HG03575 (cell line): ENCODE measurements at regions not wholly inside any gene's neighbourhood (a gene's known extent, or its start where the extent isn't known, plus 50 kb on each side); places are given as distances from the start of the nearest gene placed in this dataset.

Experiments used
- ATAC-seq: cut with Tn5 transposase; IDR thresholded peaks from one replicate; pipeline ENCODE4 v1.9.1; 2021; ENCODE audit not compliant: unreplicated experiment, insufficient number of reproducible peaks, low FRiP score; ENCODE audit errors: extremely low read depth

- ATAC-seq = no peak
Observed at GRCh38 chr13:31853643-31854326, 114.5 kb downstream of the RXFP2 start.

GRCh38 chr13:31859571-31859970 is 120.2 kb downstream of the RXFP2 start:
- ATAC-seq = no peak

- no peak for ATAC-seq
Observed at GRCh38 chr13:31860002-31860401, 120.7 kb downstream of the RXFP2 start.

- ATAC-seq = no peak
Observed at GRCh38 chr13:31862828-31863227, 123.5 kb downstream of the RXFP2 start.

DNA sequence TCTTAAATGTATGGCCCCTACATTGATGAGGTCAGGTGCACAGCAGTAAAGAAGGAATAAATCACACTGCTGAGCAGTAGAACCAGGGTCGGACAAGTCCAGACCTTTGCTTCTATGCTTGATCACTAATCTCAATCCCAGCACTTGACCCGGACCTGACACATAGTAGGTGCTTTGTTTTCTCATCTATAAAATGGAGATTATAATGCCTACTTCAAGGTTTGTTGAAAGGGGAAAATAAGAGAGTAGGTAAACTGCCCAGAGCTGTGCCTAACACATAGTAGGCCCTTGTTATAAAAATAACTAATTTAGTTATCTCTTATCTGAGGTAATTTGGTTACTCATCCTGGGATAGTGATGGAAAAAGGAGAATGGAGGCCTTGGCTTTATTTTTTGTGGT is 125.0 kb downstream of the RXFP2 start:
- ATAC-seq = no peak

- no peak for ATAC-seq
Observed at GRCh38 chr13:31866099-31866498, 126.8 kb downstream of the RXFP2 start.

DNA sequence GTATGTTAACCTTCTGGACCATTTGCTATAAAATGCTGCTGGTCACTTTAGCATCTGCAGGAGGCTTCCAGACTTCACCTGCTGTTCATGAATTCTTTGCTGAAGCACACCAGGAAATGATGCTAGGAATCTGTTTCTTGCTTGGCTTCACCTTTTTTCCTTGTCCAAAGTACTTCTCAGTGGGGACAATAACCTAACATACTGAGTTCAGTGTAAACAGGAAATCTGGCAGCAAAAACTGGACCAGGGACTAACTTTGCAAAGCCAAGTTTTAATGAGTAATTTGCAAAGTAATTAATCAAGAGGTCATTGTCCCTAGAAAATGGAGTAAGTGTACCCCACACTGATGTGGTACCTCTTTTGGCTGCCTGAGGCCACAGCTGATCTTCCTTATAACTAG is 128.4 kb downstream of the RXFP2 start:
- ATAC-seq = no peak

- no peak for ATAC-seq
Observed at GRCh38 chr13:31869582-31869981, 130.3 kb downstream of the RXFP2 start.

DNA sequence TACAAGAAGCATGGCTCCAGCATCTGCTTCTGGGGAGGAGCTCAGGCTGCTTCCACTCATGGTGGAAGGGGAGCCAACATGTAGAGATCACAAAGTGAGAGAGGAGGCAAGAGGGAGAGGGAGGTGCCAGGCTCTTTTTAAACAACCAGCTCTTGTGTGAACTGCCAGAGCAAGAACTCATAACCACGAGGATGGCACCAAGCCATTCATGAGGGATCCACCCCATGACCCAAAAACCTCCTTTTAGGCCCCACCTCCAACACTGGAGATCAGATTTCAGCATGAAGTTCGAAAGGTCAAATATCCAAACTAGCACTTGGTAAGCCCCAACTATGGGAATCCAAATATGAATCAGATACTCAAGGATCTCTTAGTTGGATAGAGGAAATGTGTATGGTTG is 131.2 kb downstream of the RXFP2 start:
- ATAC-seq = no peak

DNA sequence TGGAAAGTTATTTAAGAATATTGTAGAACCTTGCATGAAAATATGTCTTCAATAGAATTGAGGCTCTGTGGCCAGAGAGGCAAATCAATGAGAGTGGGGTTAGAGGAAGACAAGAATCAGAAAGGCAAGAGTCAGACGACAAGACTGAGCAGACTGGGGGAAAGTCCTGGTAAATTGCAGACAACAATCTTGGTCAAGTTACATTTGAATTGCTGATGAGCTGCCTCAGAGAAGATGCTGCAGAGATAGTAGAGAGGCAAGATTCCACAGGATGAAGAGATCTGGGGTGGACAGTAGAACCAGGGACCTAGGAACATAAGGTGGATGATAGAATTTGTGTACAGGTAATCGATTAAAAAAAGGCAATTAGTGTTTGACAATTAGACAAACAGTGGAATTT is 133.8 kb downstream of the RXFP2 start:
- no peak for ATAC-seq

DNA sequence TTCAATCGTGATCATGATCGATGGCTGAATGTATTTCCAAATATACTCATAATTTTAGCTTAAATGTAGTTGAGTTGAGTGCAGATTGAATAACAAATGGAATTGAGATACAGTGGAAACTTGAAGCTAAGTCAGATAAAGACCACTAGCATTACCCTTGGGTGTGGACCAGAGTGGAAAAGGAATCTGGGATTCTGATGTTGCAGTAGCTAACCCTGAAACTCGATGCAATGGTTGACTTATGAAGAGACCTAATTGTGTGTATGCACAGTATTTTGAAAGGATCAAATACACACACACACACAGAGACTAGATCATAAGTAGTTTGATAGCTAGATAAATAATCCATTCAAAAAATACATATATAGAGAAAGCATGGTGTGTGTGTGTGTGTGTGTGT is 135.8 kb downstream of the RXFP2 start:
- ATAC-seq = no peak

- no peak for ATAC-seq
Observed at GRCh38 chr13:31878052-31878451, 138.7 kb downstream of the RXFP2 start.

DNA sequence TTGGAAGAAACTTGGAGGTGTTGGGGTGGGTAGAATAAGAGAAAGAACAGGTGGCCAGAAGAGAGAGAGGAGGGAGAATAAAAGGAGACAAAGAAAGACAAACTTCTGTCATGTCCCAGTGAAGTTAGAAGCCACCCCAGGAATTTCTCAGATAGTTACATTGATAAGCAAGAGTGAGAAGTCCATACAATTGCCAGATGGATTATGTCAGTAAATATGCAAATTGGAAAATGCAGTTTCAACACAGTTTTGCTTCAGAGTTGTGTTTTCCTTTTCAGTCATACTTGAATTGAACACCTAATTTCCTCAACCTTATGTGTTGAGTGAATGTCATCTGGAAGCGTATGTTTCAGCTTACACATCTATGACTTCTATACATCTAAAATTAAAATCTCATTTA is 139.2 kb downstream of the RXFP2 start:
- no peak for ATAC-seq

DNA sequence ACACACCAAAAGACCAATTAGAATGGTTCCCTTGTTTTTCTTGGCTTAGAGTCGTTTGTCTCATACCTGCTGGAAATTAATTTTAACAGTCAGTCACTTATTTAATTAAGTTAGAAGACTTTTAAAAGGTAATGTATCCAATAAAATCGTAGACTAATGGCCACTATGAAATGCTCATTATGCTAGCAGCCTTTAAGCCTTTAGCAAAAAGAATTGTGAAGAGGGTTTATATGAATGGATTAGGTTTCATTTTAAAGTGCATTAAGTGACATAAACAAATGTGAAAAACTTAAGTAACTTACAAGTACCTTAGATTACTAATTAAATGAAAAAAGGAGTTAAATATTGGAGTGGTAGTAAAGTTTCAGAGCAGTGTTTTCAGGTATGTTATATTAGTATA is 139.6 kb downstream of the RXFP2 start:
- no peak for ATAC-seq

DNA sequence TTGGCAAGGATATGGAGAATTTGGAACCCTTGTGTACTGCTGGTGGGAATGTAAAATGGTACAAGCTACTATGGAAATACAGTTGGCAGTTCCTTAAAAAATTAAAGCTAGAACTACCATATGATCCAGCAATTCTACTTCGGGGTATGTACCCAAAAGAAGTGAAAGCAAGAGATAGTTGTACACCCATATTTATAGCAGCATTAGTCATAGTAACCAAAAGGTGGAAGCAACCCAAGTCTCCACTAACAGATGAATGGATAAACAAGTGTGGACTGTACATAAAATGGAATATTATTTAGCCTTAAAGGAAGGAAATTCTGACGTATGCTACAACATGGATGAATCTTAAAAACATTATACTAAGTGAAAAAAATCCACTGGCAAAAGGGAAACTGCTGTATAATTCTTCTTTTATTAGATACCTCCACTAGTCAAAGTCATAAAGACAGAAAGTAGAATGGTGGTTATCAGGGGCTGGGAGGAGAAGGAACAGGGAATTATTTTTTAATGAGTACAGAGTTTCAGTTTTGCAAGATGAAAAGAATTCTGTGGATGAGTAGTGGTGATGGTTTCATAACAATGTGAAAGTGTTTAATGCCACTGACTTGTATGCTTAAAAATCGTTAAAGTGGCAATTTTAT is 141.6 kb downstream of the RXFP2 start:
- no peak for ATAC-seq

- ATAC-seq = no peak
Observed at GRCh38 chr13:31881495-31881882, 142.2 kb downstream of the RXFP2 start.

DNA sequence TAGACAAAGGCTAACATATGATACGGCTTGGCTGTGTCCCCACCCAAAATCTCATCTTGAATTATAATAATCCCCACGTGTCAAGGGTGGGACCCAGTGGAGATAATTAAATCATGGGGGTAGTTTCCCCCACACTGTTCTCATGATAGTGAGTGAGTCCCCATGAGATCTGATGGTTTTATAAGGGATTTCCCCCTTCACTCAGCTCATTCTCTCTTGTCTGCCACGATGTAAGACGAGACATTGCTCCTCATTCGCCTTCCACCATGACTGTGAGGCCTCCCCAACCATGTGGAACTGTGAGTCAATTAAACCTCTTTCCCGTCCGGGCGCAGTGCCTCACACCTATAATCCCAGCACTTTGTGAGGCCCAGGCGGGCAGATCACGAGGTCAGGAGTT is 143.5 kb downstream of the RXFP2 start:
- ATAC-seq = no peak

- ATAC-seq = no peak
Observed at GRCh38 chr13:31884556-31884955, 145.2 kb downstream of the RXFP2 start.

GRCh38 chr13:31885994-31886393 is 145.6 kb upstream of the FRY start:
- ATAC-seq = no peak

DNA sequence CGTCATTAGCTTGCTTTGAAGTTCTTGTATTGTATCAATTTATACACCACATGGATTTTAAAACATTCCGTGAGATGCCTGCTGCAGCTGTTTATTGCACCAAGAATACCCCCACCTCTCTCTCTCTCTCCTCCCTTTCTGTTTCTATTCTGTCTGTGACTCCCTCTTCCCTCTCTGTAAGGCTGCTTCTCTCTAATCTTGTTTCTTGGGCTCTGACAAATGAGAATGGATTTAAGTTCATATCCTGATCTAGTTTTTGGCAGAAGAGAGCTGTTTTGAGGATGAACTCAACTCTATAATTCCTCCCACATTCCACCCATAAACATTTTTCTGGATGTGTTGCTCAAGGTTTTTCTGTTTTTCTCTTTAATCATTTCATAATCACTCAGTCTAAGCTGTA is 144.3 kb upstream of the FRY start:
- no peak for ATAC-seq

DNA sequence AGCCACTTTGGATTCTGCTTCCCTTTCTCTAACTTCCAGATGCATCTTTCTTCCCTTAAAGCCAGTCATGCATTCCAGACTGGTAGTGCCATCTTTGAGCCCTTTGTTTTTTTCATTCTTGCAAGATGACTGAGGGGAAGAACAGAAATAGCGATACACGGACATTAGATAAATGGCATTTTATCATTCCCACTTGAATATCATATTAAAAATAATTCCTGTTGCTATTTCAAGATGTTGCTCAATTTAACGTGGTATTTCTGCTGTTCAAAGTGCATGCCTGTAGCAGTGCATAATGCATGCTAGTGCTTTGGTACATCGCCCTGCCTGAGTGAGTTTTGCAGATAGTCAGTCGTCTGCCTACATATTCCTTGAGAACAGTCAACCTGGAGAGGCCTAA is 140.6 kb upstream of the FRY start:
- ATAC-seq = no peak
